OCI-LY3 (cell line): ENCODE measurements at regions not wholly inside any gene's neighbourhood (a gene's known extent, or its start where the extent isn't known, plus 50 kb on each side); places are given as distances from the start of the nearest gene placed in this dataset.
A peak's percentile ranks its signal among the peaks of the same experiment; 100 is the strongest.

ENCODE experiments used
- H2AFZ ChIP-seq: fragments of 200-600, 300-600 bp; shearing (Covaris generic); 2 replicates; pipeline ENCODE4 v1.6.0; 2014; ENCODE audit warnings: antibody characterized with exemption, low read depth, low read length
- H3K27ac ChIP-seq: fragments of 200-600, 300-600 bp; sonication (generic); 2 replicates; pipeline ENCODE4 v1.5.1; 2014; ENCODE audit warnings: mild to moderate bottlenecking, low read length, moderate library complexity, mixed read lengths
- H3K27me3 ChIP-seq: fragments of 200-600, 300-600 bp; sonication (generic); 2 replicates; pipeline ENCODE4 v1.6.1; 2014; ENCODE audit warnings: low read depth, low read length, mixed read lengths
- H3K36me3 ChIP-seq: fragments of 200-600, 300-600 bp; sonication (generic); replicated peaks from 2 replicates; pipeline ENCODE3; 2014; ENCODE audit warnings: low read depth, low read length, mixed read lengths
- H3K4me1 ChIP-seq: fragments of 300-600, 200-600 bp; sonication (generic); 2 replicates; pipeline ENCODE4 v1.6.1; 2014; ENCODE audit warnings: low read length, mixed read lengths
- H3K4me2 ChIP-seq: fragments of 200-600, 300-600 bp; sonication (generic); 2 replicates; pipeline ENCODE4 v1.6.1; 2014; ENCODE audit warnings: low read length, mixed read lengths
- H3K4me3 ChIP-seq: fragments of 300-600, 200-600 bp; sonication (generic); 2 replicates; pipeline ENCODE4 v1.5.1; 2014; ENCODE audit warnings: antibody characterized with exemption, mild to moderate bottlenecking, low read length, moderate library complexity
- H3K79me2 ChIP-seq: fragments of 300-600, 200-600 bp; shearing (Covaris generic); 2 replicates; pipeline ENCODE4 v1.6.1; 2014; ENCODE audit warnings: mild to moderate bottlenecking, low read length, mixed read lengths
- H3K9ac ChIP-seq: fragments of 300-600, 200-600 bp; shearing (Covaris generic); 2 replicates; pipeline ENCODE4 v1.6.0; 2014; ENCODE audit warnings: mild to moderate bottlenecking, low read length, moderate library complexity
- H3K9me3 ChIP-seq: fragments of 200-600, 300-600 bp; shearing (Covaris generic); 2 replicates; pipeline ENCODE4 v1.6.1; 2014; ENCODE audit warnings: low read length, mixed read lengths; ENCODE audit not compliant: insufficient read depth
- H4K20me1 ChIP-seq: fragments of 200-600, 300-600 bp; sonication (generic); 2 replicates; pipeline ENCODE4 v1.6.1; 2016; ENCODE audit warnings: low read length, mixed read lengths; ENCODE audit not compliant: insufficient read depth
- EZH2phosphoT487 ChIP-seq: fragments of 200-600 bp; shearing (Covaris generic); IDR thresholded peaks from 2 replicates; pipeline ENCODE4 v1.6.1; 2018; ENCODE audit warnings: antibody characterized with exemption, mixed run types, low read depth
- TF ChIP-seq, protein P1 (sequence below): fragments of 200-600, 300-600 bp; sonication (generic); IDR thresholded peaks from 2 replicates; pipeline ENCODE4 v1.5.1; 2014; ENCODE audit warnings: antibody characterized with exemption, low read length, low read depth

DNA sequence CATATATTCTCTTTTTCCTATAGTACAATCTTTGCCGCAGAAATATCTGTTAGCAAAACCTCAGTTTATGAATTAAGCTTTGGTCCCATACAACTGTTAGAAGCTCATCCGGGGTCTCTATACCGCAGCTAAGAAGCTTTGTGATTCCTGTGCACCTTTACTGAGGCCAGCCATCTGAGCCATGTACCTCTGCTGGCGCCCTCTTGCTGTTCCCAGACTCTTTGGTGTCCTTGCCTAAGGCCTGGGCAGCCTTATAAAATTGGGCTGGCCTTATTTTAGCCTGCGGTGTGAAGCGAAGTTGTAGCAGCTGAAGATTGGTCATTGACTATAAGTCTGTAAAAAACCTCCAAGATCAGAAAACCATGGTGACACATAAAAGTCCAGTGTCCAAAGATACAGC is 1135.1 kb upstream of the CHAC2 start:
- Histone ChIP-seq H3K9me3 (no peaks in the 10 kb centered on the region), H3K4me2 (no peak overlapping the region), H3K27ac (no peak overlapping the region), H3K79me2 (no peaks in the 10 kb centered on the region), H3K36me3 (no peaks in the 10 kb centered on the region), H2AFZ (no peak overlapping the region), H3K27me3 (no peaks in the 10 kb centered on the region), H4K20me1 (no peaks in the 10 kb centered on the region), H3K4me1 (no peaks in the 10 kb centered on the region), H3K4me3 (no peak overlapping the region), H3K9ac (no peak overlapping the region)
- TF ChIP-seq, protein P1, sequence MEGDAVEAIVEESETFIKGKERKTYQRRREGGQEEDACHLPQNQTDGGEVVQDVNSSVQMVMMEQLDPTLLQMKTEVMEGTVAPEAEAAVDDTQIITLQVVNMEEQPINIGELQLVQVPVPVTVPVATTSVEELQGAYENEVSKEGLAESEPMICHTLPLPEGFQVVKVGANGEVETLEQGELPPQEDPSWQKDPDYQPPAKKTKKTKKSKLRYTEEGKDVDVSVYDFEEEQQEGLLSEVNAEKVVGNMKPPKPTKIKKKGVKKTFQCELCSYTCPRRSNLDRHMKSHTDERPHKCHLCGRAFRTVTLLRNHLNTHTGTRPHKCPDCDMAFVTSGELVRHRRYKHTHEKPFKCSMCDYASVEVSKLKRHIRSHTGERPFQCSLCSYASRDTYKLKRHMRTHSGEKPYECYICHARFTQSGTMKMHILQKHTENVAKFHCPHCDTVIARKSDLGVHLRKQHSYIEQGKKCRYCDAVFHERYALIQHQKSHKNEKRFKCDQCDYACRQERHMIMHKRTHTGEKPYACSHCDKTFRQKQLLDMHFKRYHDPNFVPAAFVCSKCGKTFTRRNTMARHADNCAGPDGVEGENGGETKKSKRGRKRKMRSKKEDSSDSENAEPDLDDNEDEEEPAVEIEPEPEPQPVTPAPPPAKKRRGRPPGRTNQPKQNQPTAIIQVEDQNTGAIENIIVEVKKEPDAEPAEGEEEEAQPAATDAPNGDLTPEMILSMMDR = no peak
- no peak for TF ChIP-seq EZH2phosphoT487

DNA sequence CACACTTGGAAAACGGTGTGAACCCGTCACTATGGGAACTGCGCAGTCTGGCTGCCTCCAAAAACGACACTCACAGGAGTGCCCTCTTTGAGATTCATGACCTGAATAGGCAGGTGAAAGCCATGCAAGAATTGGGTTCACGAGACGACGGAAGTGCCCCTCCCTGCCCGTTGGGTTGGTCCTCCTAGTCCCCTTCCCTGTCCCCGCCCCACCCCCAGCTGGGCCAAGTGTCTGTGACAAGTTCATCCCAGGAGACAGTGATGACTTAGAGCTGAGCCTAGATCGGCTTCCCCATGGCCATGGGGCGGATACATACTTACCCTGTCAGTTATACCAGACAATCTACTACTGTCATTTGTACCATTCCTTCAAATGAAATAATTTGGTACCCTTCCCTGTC is 1137.7 kb upstream of the CHAC2 start:
- Histone ChIP-seq H3K9me3 (no peaks in the 10 kb centered on the region), H3K4me1 (no peaks in the 10 kb centered on the region), H3K27ac (no peak overlapping the region), H3K27me3 (no peaks in the 10 kb centered on the region), H3K4me2 (no peak overlapping the region), H3K9ac (no peak overlapping the region), H3K4me3 (no peak overlapping the region), H2AFZ (no peak overlapping the region), H3K79me2 (no peaks in the 10 kb centered on the region), H3K36me3 (no peaks in the 10 kb centered on the region), H4K20me1 (no peaks in the 10 kb centered on the region)
- no peak for TF ChIP-seq EZH2phosphoT487
- TF ChIP-seq, protein P1 = no peak

DNA sequence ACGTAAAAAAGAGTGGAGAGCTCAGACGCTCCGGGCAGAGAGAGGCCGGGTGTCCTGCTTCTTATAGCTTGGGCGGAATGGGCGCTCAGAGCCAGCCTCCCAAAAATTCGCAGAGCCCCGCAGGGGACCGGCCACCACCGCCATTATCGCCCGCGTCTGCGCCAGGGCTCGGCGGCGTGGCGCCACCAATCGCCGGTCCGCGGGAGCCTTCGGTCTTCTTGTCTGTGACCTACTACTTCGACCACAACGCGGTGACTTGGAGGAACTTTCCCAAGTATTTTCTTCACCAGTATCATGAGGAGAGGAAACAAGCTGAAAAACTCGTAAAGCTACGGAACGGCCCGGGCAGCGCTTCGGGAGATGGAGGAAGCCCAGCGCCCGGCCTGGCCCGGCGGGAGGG is 1138.1 kb upstream of the CHAC2 start:
- TF ChIP-seq EZH2phosphoT487 = no peak
- TF ChIP-seq, protein P1 = no peak
- no peak overlapping the region for H2AFZ ChIP-seq
- no peaks in the 10 kb centered on the region for H3K9me3 ChIP-seq
- no peak overlapping the region for H3K4me3 ChIP-seq
- no peaks in the 10 kb centered on the region for H3K27me3 ChIP-seq
- no peak overlapping the region for H3K9ac ChIP-seq
- no peaks in the 10 kb centered on the region for H4K20me1 ChIP-seq
- no peak overlapping the region for H3K27ac ChIP-seq
- H3K4me2 ChIP-seq = no peak overlapping the region
- no peaks in the 10 kb centered on the region for H3K4me1 ChIP-seq
- H3K36me3 ChIP-seq = no peaks in the 10 kb centered on the region
- no peaks in the 10 kb centered on the region for H3K79me2 ChIP-seq

DNA sequence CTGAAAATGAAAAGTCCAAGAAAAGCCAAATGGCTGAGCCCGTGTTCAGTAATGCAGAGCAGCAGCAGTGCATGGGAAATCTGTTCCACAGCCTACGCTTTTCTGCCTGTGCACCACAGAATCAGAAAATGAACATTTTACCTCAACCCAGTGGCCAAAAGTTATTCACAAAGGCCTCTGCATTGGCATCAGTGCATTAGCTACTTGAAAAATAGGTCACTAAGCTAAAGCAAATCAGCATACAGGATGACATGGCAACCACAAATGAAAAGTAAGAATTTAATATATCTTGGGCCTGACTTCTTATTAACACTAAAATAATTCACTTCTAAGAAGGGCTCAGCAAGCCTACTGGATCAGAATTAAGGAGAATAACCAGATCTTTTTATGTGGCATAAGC is 1145.3 kb upstream of the CHAC2 start:
- Histone ChIP-seq H3K27ac (no peak overlapping the region), H3K9me3 (no peaks in the 10 kb centered on the region), H3K4me1 (peaks cover 20% of the 10 kb centered on the region), H3K79me2 (no peaks in the 10 kb centered on the region), H3K27me3 (no peaks in the 10 kb centered on the region), H3K4me3 (no peak overlapping the region), H4K20me1 (no peaks in the 10 kb centered on the region), H3K9ac (no peak overlapping the region), H3K4me2 (peak overlapping the region; percentile 47), H3K36me3 (no peaks in the 10 kb centered on the region), H2AFZ (peak overlapping the region; percentile 70; the same call in 1 of the 2 replicates)
- no peak for TF ChIP-seq EZH2phosphoT487
- TF ChIP-seq, protein P1 = no peak
